Prostate gland (tissue), 2 donors: ENCODE measurements at regions not wholly inside any gene's neighbourhood (a gene's known extent, or its start where the extent isn't known, plus 50 kb on each side); places are given as distances from the start of the nearest gene placed in this dataset.

Experiments used
- DNase-seq: peaks from one replicate; pipeline ENCODE4 v3.0.0-alpha.2; 2019; ENCODE audit warnings: low spot score
- H3K27ac ChIP-seq, 2 donors: fragments of 200-600 bp; sonication (generic); 2 replicates each; pipeline ENCODE4 v1.5.1; 2017 to 2019
- H3K27me3 ChIP-seq: fragments of 200-600 bp; sonication (generic); replicated peaks from 2 replicates; pipeline ENCODE4 v1.5.1; 2019; ENCODE audit not compliant: insufficient read depth
- H3K36me3 ChIP-seq, 2 donors: fragments of 200-600 bp; sonication (generic); 1 replicate in 1 of 2; 2 replicates in 1 of 2; pipeline versions ENCODE4 v1.5.1 to v1.8.1; 2017 to 2019
- H3K4me1 ChIP-seq: fragments of 200-600 bp; sonication (generic); replicated peaks from 2 replicates; pipeline ENCODE4 v1.5.1; 2019
- H3K4me3 ChIP-seq, 2 donors: fragments of 200-600 bp; sonication (generic); 2 replicates each; pipeline ENCODE4 v1.5.1; 2017 to 2019
- H3K9me3 ChIP-seq: fragments of 200-600 bp; sonication (generic); 2 replicates; pipeline ENCODE4 v1.5.1; 2017
- POLR2A ChIP-seq: fragments of 450-650 bp; IDR thresholded peaks from one replicate; pipeline ENCODE4 v1.6.1; 2016; ENCODE audit warnings: antibody characterized with exemption, mild to moderate bottlenecking
- POLR2AphosphoS5 ChIP-seq: sonication (generic); formaldehyde crosslinking; IDR thresholded peaks from one replicate; pipeline ENCODE4 v1.6.1; 2017; ENCODE audit warnings: antibody characterized with exemption
- WGBS: methylation state at CpG from one replicate; pipeline ENCODE4 v1.1.5; 2018; 5-methylcytosine and 5-hydroxymethylcytosine counted together
- intact Hi-C: fragments of 100-400 bp; cut with DNase I; formaldehyde crosslinking; loops from one replicate; pipeline ENCODE4 v1.14.2; 2022
- TF ChIP-seq, protein P1 (sequence below), 4 experiments: fragments of 200-600 bp in 2 of 4; fragments of 450-650 bp in 2 of 4; sonication (generic) in 2 of 4; IDR thresholded peaks; 1 replicate in 3 of 4; 2 replicates in 1 of 4; pipeline ENCODE4 v1.5.1; 2016 to 2019; ENCODE audit warnings: antibody characterized with exemption in 4 of 4, mild to moderate bottlenecking in 2 of 4, moderate library complexity in 2 of 4

DNA sequence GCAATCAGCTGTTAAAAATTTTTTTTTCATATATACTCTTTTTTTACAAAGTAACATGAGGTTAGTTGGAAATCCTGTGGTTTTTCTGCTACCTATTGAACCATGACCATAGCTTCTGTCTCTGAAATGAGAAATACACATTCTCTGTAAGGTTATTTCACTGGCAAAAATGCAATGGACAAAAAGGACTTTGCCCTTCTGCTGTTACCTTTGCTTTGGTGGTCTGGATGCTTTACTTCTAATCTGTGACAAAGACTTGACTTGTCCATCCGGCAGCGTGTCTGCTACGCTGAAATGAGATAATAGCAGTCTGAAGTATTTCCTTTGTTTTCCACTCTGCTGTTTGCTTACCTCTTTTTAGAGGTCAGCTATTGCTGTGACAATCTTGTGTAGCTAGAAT is 412.8 kb downstream of the SLITRK6 start:
- Histone ChIP-seq H3K27me3 (no peaks in the 10 kb centered on the region), H3K4me1 (no peaks in the 10 kb centered on the region), H3K4me3 (no peak overlapping the region), H3K9me3 (no peaks in the 10 kb centered on the region), H3K36me3 (no peaks in the 10 kb centered on the region), H3K27ac (no peak overlapping the region)
- intact Hi-C loops: no loop called here
- no peak for TF ChIP-seq POLR2AphosphoS5
- TF ChIP-seq POLR2A: no peak
- TF ChIP-seq, protein P1, sequence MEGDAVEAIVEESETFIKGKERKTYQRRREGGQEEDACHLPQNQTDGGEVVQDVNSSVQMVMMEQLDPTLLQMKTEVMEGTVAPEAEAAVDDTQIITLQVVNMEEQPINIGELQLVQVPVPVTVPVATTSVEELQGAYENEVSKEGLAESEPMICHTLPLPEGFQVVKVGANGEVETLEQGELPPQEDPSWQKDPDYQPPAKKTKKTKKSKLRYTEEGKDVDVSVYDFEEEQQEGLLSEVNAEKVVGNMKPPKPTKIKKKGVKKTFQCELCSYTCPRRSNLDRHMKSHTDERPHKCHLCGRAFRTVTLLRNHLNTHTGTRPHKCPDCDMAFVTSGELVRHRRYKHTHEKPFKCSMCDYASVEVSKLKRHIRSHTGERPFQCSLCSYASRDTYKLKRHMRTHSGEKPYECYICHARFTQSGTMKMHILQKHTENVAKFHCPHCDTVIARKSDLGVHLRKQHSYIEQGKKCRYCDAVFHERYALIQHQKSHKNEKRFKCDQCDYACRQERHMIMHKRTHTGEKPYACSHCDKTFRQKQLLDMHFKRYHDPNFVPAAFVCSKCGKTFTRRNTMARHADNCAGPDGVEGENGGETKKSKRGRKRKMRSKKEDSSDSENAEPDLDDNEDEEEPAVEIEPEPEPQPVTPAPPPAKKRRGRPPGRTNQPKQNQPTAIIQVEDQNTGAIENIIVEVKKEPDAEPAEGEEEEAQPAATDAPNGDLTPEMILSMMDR (IDR thresholded peaks at IDR 0.05): no peak
- DNase-seq: no peak
- WGBS: 26% methylated on average over 3 of the region's 3 CpGs

DNA sequence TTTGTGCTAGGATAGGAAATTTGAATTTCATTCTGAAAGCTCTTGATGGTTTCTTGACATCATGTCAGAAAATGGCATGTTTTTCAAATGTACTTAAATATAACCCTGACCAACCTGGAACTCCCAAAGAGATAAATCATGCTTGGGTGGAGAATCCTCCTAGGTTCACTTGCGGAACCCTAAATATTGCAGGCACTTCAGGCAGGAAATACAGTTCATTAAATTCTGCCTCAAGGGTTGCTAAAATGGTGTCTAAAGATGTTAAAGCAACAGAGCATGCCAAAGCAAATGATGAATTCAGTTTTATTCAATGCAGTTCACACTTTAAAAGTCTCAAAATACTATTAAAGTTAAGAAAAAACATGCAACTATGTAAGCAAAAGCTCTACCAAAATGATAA is 415.9 kb downstream of the SLITRK6 start:
- no peak for DNase-seq
- Histone ChIP-seq H3K36me3 (no peaks in the 10 kb centered on the region), H3K4me3 (no peak overlapping the region), H3K27ac (no peak overlapping the region), H3K9me3 (no peaks in the 10 kb centered on the region), H3K27me3 (no peaks in the 10 kb centered on the region), H3K4me1 (no peaks in the 10 kb centered on the region)
- TF ChIP-seq, protein P1 (IDR thresholded peaks at IDR 0.05): no peak
- no peak for TF ChIP-seq POLR2AphosphoS5
- intact Hi-C loops: no loop called here
- WGBS: 94% methylated on average over 1 of the region's 1 CpG

DNA sequence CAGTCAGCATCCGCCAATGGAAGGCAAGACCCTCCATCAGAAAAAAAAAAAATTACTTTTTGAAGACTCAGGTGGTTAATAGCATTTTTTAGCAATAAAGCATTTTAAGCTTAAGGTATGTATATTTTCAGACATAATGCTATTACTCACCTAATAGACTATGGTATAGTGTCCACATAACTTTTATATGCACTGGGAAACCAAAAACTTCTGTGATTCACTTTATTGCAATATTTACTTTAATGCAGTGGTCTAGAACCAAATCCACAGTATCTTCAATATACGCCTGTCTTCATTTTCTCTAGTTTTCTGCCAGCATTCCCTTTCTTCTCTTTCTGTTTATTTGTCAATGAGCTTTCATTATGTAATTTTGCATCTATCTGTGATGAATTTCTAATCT is 418.1 kb downstream of the SLITRK6 start:
- Histone ChIP-seq H3K27me3 (no peaks in the 10 kb centered on the region), H3K36me3 (no peaks in the 10 kb centered on the region), H3K4me1 (no peaks in the 10 kb centered on the region), H3K4me3 (no peak overlapping the region), H3K27ac (no peak overlapping the region), H3K9me3 (no peaks in the 10 kb centered on the region)
- TF ChIP-seq, protein P1 (IDR thresholded peaks at IDR 0.05): no peak
- no peak for TF ChIP-seq POLR2A
- TF ChIP-seq POLR2AphosphoS5: no peak
- intact Hi-C loops: no loop called here
- 95% methylated on average over 2 of the region's 2 CpGs for WGBS
- DNase-seq: no peak

DNA sequence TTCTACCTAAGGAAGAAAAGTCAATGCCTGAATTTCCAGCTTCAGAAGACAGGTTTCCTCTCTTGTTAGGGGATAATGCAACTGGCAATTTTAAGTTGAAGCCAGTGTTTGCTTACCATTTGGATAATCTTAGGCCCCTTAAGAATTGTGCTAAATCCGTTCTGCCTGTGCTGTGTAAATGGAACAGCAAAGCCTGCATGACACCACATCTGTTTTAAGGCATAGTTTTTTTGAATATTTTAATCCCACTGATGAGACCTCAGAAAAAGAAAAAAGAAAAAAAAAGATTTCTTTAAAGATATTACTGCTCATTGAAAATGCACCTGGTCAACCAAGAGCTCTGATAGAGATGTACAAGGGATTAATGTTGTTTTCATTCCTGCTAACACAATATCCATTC is 419.2 kb downstream of the SLITRK6 start:
- Histone ChIP-seq H3K9me3 (no peaks in the 10 kb centered on the region), H3K27me3 (no peaks in the 10 kb centered on the region), H3K4me3 (no peak overlapping the region), H3K36me3 (no peaks in the 10 kb centered on the region), H3K4me1 (no peaks in the 10 kb centered on the region), H3K27ac (no peak overlapping the region)
- TF ChIP-seq, protein P1 (IDR thresholded peaks at IDR 0.05): no peak
- no peak for TF ChIP-seq POLR2A
- TF ChIP-seq POLR2AphosphoS5: no peak
- no peak for DNase-seq
- intact Hi-C loops: no loop called here
- WGBS: 90% methylated on average over 1 of the region's 1 CpG

DNA sequence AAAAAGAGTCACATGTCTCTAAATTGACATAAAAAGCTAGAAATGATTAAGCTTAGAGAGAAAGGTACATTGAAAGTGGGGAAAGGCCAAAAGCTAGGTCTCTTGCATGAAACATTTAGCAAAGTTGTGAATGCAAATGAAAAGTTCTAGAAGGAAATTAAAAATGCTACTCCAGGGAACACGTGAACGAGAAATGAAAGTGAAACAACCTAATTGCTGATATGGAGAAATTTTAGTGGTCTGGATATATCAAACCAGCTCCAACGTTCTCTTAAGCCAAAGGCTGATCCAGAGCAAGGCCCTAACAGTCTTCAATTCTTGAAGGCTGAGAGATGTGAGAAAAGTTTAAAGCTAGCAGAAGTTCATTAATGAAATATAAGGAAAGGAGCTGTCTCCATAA is 419.8 kb downstream of the SLITRK6 start:
- no peak overlapping the region for H3K27ac ChIP-seq
- no peaks in the 10 kb centered on the region for H3K4me1 ChIP-seq
- H3K9me3 ChIP-seq: no peaks in the 10 kb centered on the region
- no peak overlapping the region for H3K4me3 ChIP-seq
- no peaks in the 10 kb centered on the region for H3K36me3 ChIP-seq
- 50% methylated on average over 3 of the region's 3 CpGs for WGBS
- TF ChIP-seq POLR2AphosphoS5: no peak
- TF ChIP-seq, protein P1 (IDR thresholded peaks at IDR 0.05): no peak
- no peak for TF ChIP-seq POLR2A
- no peaks in the 10 kb centered on the region for H3K27me3 ChIP-seq
- intact Hi-C loops: no loop called here
- no peak for DNase-seq
